H1 (cell line): ENCODE measurements at regions not wholly inside any gene's neighbourhood (a gene's known extent, or its start where the extent isn't known, plus 50 kb on each side); places are given as distances from the start of the nearest gene placed in this dataset.

Source experiments
- EGR1 ChIP-seq: IDR thresholded peaks from 2 replicates; pipeline ENCODE4 v1.6.1; 2011; ENCODE audit warnings: low read depth, low read length, borderline replicate concordance
- GTF2F1 ChIP-seq: IDR thresholded peaks from 2 replicates; pipeline ENCODE4 v1.6.1; 2012; ENCODE audit warnings: low read depth, low read length, improper control_type of control experiment, borderline replicate concordance
- PHF8 ChIP-seq: fragments of 200-600 bp; sonication (generic); conservative IDR thresholded peaks from 2 replicates; pipeline ENCODE4 v1.7.1; 2012; ENCODE audit warnings: low read depth, mild to moderate bottlenecking, inconsistent platforms, low read length, moderate library complexity
- POLR2AphosphoS5 ChIP-seq: IDR thresholded peaks from 2 replicates; pipeline ENCODE4 v1.6.1; 2011; ENCODE audit warnings: low read depth, low read length
- RXRA ChIP-seq: IDR thresholded peaks from 2 replicates; pipeline ENCODE4 v1.6.1; 2011; ENCODE audit warnings: low read depth, mild to moderate bottlenecking, low read length, moderate library complexity; ENCODE audit not compliant: insufficient read depth
- TAF7 ChIP-seq: optimal IDR thresholded peaks from 2 replicates; pipeline ENCODE3; 2011; ENCODE audit warnings: low read depth, mild to moderate bottlenecking, inconsistent platforms, low read length, moderate library complexity, borderline replicate concordance
- TF ChIP-seq, protein P1 (sequence below): IDR thresholded peaks from 2 replicates; pipeline ENCODE4 v1.6.1; 2011; ENCODE audit warnings: low read depth, mild to moderate bottlenecking, low read length; ENCODE audit not compliant: insufficient read depth

DNA sequence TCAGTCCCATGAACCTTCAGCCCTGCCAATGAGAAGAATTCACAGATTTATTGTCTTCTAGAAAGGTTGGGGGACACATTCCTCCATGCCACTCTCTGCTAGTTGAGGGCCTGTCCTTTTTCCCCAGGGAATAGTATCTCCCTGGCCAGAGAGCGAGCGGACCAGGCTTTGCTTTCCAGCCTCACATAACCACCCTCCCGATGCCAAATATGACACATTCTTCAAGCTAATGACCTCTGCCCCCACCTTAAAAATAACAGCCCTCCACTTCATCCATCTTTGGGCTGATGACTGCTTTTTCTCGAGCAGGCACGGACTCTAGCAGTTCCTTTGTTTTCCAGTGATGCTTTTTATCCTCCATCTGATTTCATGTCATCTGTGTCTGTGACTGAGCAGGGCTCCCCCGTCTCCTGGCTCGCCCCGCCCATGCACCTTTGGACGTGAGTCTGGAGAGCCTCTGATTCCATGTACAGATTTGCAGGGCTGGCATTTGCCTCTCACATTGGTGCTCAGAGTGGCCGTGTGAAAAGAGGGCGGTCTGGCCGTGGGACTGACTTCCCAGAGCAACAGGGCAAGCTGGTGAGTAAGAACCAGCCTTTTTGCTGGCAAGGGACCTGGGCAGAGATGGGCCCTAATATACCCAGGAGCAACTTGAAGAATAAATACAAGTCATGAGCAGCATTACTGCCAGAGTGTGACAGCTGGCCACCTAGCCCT is 279.8 kb downstream of the BCOR start:
- TF ChIP-seq EGR1 (no peak), PHF8 (no peak), RXRA (no peak), TAF7 (no peak), GTF2F1 (no peak), POLR2AphosphoS5 (no peak)
- TF ChIP-seq, protein P1, sequence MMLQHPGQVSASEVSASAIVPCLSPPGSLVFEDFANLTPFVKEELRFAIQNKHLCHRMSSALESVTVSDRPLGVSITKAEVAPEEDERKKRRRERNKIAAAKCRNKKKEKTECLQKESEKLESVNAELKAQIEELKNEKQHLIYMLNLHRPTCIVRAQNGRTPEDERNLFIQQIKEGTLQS, result no peak
